NCI-H82 (cell line): ENCODE measurements at regions not wholly inside any gene's neighbourhood (a gene's known extent, or its start where the extent isn't known, plus 50 kb on each side); places are given as distances from the start of the nearest gene placed in this dataset.
"Not testable (repeated sequence)": the region's sequence is repeated elsewhere in the genome, so short reads cannot be mapped to it uniquely, and the experiment has no call there.

Experiments
- DNase-seq: peaks from one replicate; lab custom pipeline; 2025; lab: John Stamatoyannopoulos, UW

DNA sequence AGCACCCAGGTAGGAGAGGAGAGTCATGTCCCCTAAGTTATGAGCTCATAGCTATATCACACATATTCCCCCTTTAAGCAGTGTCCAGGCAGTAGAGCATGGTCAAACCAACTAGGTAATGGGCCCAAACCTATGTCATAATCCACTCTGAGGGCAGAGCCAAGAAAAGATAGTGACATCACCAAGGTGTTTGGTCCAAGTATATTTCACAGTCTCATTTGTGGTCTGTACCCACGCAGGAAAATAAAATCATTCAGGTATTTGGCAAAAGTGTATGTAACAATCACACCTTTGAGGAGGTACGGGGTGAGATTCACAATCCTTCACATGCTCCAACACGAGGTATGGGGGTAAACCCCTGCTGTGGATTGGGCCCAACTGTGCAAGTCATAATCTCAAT, 2112.8 kb downstream of the TP53TG3F start:
- DNase-seq = no peak

DNA sequence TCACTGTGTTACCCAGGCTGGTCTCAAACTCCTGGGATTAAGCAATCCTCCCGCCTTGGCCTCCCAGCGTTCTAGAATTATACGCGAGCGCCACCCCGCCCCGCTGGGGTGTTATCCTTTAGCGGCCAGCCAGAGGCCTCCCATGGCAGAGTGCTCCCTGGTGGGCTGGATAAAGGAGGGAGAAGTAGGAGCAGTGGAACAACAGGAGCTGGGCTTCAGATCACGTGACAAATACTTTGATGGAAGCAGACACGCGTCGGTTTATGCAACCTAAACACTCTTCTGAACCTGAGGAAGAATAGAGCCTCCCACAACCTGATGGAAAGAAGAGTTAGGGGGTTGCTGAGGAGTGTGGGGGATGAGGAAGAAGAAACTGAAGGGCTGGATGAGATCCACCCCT, 2114.0 kb downstream of the TP53TG3F start:
- DNase-seq = no peak

DNA sequence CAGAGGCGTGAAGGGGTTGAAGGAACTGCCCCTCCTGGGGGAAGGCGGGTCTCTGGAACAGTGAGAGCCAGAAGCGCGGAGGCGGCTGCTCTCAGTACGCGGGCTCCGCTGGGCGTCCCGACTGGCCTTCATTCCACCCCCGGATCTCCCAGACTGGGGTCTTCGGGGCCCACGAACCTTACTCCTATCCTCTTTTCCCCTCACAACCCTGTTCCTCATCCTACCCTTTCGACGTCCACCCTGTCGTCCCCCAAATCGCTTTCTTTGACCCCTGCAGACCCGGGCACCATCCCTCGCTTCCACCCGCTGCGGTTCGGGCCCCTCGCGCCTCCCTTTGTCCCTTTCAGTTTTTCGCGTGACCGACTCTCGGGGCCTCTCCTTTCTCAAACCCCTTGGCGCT, 2114.6 kb downstream of the TP53TG3F start:
- no peak for DNase-seq

DNA sequence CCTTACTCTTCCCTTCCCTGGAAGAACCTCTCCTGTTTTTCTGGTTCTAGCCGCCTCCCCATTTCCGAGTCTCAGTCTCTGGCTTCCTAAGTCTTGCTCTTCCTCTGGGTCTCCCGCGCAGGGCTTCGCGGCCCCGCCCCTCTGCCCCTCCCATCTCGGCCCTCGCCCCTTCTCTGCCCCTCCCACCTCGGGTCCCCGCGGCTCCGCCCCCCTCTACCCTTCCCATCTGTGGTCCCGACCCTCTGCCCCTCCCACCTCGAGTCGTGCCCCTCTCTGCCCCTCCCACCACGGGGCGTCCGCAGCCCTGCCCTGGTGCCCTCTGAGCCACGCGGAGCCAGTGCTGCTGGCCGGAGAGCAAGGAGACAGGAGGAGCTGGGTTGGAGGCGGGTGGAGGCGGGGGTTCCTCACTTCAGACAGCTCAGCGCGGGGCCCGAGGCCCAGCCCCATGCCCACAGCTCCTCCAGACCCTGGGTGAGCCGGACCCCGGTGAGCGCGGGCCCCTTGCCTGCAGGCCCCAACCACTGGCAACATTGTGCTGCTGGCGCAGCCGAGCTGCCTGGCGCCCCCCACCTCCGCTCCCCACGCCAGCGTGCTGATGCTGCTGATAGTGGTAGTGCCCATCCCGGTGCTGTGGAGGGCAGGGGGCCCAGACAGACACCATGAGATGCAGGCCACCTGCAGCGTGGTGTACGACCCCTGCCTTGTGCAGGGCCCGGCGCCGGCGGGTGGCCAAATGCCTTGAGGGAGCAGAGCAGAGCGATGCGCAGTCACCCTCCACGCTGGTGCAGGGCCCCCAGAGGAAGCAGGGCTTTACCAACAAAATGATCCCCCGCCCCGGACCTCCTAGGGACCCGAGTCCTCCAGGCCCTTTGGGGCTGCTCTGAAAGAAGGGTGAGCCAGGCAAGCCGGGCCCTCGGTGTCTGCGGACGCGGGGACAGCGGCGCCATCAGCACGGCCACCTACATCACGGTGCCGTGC, 2115.3 kb downstream of the TP53TG3F start:
- DNase-seq = peak; percentile 20

DNA sequence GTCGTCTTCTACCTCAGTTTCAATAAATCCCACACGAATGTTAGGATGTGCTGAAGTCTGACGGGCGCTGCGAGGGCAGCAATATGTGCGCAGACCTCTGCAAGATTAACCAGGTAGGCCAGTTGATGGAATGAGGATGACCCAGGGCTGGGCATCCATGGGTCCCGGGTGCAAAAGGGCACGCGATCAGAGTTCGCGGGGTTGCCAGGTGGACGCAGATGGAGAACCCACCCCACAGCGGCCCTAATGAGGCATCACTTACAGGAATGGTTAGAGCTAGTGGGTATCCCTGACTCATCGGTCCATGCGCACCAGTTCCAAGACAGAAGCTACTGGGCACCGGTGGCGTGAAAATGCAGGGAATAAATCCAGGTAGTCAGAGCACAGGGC, 2116.0 kb downstream of the TP53TG3F start:
- DNase-seq = no peak

DNA sequence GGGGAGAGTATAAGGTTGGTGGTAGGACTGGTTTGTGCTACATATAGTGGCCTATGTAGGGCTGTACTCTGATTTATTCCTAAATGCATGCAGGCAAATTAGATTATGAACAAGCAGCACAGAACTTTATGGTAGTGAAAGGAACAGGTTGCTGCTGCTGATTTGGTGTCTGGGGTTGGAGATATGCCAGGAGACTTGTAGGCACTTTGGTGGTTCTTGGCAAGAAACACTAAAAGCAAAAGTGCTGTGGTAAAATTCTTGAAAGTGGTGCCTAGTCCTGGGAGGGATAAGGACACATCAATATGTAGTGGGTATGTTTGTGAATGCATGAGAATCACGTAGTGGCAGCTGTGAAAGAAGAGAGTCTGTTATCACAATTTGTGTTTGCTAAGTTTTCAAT, 2126.0 kb downstream of the TP53TG3F start:
- no peak for DNase-seq

DNA sequence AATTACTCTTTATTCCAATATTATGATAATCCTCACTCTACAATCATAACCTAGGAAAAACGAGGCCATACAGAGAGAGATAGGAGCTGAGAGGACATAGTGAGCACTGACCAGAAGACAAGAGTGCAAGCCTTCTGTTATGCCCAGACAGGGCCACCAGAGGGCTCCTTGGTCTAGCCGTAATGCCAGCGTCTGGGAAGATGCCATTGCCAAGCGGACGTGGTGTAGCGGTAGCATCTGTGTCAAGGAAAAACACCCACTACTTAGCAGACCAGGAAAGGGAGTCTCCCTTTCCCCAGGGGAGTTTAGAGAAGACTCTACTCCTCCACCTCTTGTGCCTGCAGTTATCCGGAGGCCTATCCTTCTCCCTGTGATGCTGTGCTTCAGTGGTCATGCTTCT, 2131.5 kb downstream of the TP53TG3F start:
- DNase-seq = peak; percentile 44

DNA sequence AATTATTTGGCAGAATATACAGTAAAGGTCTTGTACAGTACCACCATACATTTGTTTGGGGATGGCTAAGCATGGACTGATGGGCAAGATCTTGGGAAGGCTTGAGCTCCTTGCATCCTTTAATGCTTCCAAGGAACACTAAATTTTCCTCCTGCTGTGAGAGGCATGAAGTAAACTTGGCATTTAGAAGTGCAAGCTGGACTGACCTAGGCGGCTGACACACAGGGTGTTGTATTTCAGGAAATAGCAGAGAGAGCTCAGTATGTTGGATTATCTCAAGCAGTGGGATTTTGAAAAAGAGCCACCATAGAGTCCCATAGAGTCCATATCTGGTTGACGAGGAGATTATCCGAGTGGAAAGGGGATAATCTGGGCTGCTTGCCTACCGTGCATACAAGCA, 2137.1 kb downstream of the TP53TG3F start:
- peak; percentile 89 for DNase-seq

DNA sequence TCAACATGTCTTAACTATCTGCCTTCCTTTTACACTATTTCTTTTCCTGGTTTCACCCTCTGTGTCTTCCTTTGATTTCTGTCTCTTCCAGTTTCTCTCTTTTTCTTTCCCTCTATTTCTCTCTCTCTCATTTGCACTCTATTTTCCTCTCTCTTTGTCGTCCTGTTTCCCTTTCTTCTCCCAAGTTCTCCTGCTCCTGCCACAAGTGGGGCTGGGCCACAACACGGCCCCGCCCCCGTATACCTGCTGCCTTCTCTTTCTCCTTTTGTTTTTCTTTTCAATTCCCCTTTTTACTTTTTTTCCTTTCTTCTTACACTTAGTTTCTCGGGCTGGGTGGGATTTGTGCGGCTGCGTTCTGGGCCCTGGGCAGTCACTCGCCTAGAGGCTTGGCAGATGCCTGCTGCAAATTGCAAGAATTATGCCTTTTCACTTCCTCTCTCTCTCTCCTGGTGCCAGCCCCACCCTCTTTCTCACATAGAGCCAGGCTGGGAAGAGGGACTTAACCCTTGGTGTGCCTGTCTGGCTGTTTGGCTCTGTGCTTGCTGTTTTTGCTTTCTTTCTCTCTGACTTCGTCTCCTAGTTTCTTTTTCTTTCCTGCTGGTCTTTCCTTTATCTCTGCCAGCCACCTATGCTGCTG, 2139.4 kb downstream of the TP53TG3F start:
- peak; percentile 24 for DNase-seq

DNA sequence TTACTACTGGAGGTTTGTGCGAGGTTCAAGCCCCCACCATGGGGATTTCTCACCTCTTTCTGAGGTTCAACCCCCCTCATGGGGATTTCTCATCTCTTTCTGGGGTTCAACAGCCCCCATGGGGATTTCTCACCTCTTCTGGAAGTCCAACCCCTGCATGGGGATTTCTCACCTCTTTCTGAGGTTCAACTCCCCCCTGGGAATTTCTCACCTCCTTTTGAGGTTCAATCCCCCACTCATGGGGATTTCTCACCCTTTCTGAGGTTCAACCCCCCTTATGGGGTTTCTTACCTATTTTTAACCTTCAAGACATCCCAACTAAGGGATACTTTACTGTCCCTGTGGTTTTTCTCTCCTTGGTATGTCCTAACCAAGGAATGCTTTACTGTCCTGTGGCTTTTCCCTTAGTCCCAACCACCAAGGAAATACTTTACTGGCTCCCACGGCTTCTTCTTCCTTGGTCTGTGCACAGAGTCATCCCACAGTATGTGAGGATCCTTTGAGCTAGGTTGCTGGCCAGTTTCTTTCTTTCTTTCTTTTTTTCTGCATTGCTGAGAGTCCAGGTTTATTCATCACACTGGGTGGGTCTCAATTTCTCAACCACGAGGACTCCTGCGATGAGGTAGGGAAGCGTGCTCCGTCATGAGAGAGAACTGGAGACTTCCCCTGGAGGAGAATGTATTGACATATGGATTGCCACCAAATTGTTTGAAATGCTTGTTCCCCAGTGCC, 2140.2 kb downstream of the TP53TG3F start:
- no peak for DNase-seq

DNA sequence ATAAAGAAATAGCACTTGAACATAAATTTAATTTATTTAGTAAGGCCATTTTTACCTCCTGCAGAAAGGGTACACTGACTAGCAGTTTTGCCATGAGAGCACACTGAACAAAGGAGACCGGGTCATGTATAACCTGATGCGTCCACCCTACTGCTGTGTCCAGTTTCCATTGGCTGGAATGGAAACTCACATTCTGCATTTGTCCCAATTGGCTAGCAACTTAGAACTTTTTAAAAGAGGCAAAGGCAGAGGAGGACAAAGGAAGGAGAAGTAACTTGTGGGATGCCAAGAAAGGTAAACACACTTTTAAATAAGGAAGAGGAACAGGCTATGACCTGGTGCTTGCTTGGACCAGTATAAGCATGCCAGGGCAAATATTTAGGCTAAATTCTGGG, 2140.7 kb downstream of the TP53TG3F start:
- DNase-seq = not testable (repeated sequence)

DNA sequence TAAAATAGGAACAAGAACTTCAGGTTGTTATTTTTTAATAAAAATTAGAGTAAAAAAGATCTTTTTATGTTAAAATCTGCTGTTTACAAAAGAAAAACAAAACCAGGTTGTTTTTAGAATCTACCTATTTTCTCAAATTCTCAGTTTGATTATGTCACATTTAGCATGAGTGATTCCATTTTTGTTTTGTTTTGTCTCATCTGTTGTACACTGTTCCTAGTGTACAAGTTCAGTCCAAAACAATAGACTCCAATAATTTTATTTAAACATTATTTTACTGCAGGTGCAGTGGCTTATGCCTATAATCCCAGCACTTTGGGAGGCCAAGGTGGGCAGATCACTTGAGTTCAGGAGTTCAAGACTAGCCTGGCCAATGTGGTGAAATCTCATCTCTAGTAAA, 2142.7 kb downstream of the TP53TG3F start:
- no peak for DNase-seq

DNA sequence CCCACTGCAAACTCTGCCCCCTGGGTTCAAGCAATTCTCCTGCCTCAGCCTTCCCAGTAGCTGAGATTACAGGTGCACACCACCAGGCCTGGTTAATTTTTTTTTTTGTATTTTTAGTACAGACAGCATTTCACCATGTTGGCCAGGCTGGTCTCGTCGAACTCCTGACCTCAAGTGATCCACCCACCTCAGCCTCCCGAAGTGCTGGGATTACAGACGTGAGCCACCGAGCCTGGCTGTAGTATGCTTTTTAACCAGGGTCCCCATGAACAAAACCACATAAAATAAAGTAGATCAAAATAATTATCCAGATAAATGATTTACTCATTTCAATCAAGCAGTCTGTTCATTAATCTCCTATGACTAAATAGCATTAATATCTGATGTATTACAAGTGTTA, 2144.0 kb downstream of the TP53TG3F start:
- DNase-seq = not testable (repeated sequence)

DNA sequence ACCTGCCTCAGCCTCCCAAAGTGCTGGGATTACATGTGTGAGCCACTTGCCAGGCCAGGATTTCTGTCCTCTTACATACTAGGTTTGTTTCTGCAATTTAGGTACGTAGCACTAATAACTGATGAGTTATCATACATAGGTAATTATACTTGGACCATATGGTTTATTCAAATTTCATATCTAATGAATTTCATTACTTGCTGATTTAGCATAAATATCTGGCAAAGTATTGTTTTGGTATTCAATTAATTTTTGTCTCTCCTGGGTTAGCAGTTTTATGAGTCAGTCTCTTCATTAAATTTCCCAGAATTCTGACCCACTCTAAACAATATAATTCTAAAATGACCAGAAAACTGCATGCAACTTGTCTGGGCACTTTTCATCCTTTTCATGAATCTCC, 2146.5 kb downstream of the TP53TG3F start:
- DNase-seq = no peak

DNA sequence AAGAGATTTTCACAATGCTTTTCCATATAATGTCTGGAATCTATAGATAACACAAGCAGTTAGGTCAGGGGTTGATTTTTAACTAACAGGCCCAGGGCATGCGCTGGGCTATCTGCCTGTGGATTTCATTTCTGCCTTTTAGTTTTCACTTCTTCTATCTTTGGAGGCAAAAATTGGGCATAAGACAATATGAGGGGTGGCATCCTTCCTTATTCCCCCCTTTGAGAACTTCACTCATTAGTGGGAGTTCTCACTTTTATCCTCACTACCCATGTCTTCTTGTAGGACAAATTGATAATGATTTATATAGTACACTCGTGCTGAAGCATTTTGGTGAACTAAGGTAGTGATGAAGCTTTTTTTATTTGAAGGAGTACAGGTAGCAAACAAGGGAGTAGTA, 2155.5 kb downstream of the TP53TG3F start:
- not testable (repeated sequence) for DNase-seq

DNA sequence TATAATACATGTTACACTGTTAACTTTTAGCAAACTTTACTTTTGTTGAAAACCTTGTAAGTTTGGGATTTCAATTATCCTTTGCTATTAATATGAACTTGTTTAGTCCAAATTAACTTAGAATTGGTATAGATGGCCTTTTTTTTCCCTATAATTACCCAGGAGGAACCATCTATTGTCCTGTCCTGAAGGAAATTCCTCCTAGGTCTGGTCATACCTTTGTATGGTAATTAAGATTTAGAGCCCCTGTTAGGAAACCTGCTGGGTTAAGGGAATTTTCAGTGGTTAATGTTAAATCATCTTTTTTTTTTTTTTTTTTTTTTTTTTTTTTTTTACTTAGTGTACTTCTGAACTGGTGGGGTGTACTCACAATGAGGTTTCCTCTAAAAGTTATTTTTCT, 2159.8 kb downstream of the TP53TG3F start:
- DNase-seq = not testable (repeated sequence)

DNA sequence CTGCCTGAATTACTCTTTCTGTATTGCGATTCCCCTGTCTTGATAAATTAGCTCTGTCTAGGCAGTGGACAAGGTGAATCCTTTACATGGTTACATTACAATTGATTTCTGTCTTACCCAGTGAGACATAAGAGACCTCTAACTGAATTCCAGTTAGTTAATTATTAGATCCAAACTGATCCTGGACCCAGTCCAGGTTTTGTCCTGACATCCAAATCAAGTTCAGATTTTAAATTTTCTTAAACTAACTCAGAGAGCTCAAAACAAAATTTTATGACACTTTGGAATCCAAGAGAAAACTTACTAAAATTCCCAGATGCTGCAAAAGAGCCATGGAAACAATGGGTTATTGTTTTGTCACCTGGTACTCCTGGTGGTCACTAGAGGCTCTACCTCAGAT, 2166.6 kb downstream of the TP53TG3F start:
- no peak for DNase-seq

DNA sequence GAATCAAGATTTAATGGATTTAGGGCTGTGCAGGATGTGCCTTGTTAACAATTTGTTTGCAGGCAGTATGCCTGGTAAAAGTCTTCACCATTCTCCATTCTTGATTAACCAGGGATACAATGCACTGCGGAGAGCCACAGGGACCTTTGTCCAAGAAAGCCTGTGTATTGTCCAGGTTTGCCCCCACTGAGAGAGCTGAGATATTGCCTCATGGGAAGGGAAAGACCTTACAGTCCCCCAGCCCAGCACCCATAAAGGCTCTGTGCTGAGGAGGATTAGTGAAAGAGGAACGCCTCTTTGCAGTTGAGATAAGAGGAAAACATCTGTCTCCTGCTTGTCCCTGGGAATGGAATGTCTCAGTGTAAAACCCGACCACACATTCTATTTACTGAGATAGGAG, 2169.6 kb downstream of the TP53TG3F start:
- peak; percentile 88 for DNase-seq

DNA sequence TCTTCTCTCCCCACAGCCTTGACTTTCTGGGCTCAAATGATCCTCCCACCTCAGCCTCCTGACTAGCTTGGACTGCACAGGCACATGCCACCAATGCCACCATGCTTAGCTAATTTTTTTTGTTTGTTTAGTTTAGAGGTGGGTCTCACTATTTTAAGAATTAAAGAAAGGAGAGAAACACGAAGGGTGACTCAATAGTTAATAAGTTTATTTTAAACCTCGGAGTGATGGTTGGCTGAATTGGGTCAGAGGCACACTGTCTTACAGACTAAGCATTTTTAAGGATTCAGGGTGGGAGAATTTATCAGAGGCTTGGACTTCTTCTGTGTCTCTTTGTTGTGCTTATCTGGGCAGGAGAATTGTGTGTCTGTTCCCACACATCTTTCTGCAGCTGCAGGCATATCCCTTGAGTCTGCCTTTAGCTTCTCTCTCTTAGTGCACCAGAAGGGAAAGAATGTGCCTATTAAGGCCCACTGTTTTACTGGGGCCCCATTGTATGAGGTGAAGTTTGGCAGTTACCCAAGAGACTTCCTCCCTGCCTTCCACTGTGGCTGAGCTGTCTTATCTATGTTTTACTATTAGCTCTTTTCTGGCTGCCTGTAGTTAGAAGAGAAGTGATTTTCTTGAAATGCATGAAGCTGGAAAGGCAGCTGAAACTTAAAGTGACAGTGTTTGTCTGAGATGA, 2172.0 kb downstream of the TP53TG3F start:
- DNase-seq = no peak

DNA sequence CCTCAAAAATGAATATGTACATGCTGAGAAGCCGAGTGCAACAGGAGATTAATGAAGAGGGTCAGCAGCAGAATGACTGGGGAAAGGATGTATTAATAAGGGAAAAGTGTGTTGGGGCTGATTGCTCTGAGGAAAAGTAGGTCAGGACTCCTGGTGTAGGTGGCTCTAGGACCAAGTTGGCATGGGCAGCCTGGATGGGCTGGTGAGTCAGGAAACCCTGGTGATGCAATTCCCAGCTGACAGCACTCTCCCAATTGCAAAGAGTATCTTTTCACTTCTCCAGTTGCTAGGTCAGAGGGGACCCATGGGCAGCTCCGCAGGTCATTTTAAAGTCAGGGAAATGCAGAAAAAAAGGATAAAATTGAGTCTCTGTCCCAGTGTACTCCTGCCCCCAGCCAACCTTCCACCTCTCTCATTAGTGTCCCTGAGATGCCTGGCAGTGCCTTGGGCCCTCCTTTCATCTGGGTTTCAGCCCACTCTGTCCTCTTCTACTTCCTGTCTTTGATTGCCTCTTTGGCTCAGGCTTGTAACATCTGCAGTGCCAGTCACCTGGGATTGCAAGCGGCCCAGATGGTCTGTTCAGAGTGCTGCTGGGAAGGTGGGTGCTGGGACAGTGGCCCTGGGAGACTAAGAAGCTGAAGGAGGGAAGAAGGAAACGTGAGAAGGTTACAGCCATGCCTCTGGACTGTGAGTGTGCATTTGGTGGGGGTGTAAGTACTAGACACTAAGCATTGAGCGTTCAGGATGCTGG, 2177.2 kb downstream of the TP53TG3F start:
- peak; percentile 26 for DNase-seq

DNA sequence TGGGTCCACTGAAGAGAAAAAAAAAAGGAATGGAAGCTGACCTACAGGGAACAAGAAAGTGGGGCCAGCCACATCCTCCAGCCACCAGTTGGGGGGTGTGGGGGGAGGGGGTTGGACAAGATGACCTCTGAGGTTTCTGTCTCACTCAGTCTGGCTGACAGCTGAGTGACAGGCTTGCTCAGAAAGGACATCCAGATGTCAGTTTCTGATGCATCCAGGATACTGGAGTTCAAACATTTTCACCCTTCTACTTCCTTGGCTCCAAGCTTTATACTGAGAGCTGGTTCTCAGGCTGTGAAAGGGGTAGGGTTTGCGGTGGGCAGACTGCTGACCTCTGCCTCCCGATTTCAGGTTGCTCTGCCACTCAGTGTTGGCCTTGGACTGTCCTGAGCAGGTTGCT, 2178.3 kb downstream of the TP53TG3F start:
- DNase-seq = no peak
